HG02981 (cell line): ENCODE measurements at regions not wholly inside any gene's neighbourhood (a gene's known extent, or its start where the extent isn't known, plus 50 kb on each side); places are given as distances from the start of the nearest gene placed in this dataset.

Experiments used
- ATAC-seq: cut with Tn5 transposase; IDR thresholded peaks from one replicate; pipeline ENCODE4 v1.9.1; 2021; ENCODE audit warnings: mild to moderate bottlenecking, moderate library complexity; ENCODE audit not compliant: unreplicated experiment

DNA sequence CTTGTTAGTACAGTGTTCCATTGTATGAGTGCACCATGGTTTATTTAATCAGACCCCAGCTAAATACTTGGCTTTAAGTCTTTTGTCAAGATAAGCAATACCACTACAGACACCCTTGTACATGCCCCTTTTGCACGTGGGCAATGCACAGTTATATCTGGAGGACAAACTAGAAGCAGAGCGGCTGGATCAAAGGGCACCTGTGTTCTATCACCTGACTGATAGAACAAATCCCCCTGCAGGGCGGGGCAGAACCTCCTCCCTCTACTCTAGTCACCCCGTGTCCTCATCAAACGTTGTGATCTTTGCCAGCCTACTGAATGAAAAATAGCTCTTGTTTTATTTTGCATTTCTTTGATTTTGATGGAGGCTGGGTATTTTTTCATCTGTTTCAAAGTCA is 314.9 kb downstream of the TLE3 start:
- ATAC-seq: no peak

DNA sequence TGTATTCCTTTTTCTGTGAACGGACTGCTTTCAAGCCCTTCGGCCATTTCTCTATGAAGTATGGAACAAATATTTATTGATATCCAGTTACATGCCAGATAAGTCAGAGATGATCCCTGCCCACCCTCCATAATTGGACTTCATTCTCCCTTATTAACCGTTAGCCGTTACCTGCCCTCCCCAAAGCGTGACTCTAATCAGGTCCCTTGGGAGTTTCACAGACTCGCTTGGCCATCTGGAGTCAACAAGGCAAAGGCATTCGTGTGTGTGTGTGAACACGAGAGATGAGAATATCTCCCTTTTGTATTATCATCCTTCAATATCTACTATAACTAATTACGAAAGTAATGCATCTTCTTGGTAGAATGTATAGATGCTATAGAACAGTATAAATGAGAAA is 314.5 kb downstream of the TLE3 start:
- ATAC-seq: no peak

GRCh38 chr15:69784798-69785566 is 312.7 kb downstream of the TLE3 start:
- no peak for ATAC-seq

DNA sequence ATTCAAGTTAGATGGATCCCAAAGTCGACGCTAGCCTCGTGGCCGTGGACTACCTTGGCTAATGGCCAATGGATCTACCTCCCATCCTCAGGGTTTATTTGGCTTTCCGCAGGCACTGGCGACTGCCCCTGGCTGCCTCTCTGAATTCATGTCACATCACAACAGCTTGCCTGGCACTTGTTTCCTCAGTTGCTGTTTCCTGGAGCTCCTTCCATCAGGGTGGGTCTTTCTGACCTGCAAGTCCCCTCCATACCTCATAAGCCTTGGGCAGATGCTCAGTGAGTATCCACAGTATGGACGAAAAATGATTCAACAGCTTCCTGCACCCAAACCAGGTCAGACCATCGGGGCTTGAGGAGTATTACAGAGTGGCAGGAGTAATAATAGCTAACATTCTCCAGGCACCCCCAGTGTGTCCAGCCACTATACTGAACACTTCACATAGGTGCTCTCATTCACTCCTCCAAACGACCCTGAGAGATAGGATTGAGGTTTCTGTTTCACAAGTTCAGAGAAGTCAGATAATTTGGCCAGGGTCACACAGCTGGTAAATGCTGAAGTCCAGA is 311.5 kb downstream of the TLE3 start:
- no peak for ATAC-seq

DNA sequence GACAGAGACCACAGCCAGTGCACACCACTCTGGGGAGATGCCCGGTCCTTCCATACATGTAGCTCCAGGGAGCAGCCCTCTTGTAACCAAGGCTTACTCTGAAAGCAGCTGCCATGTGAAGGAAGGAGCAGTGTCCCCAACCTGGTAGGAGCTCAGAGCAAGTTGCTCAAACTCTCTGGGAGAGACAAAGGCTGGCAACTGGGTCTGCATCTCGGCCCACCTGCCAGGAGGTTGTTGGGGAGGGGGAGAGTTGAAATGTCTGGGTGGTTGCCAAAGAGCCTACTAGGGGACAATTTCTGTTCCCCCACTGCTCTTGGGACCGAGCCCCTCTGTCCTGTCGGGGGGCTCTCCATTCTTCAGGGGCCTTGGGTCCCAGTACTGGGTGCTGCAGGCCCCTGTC is 309.9 kb downstream of the TLE3 start:
- no peak for ATAC-seq

DNA sequence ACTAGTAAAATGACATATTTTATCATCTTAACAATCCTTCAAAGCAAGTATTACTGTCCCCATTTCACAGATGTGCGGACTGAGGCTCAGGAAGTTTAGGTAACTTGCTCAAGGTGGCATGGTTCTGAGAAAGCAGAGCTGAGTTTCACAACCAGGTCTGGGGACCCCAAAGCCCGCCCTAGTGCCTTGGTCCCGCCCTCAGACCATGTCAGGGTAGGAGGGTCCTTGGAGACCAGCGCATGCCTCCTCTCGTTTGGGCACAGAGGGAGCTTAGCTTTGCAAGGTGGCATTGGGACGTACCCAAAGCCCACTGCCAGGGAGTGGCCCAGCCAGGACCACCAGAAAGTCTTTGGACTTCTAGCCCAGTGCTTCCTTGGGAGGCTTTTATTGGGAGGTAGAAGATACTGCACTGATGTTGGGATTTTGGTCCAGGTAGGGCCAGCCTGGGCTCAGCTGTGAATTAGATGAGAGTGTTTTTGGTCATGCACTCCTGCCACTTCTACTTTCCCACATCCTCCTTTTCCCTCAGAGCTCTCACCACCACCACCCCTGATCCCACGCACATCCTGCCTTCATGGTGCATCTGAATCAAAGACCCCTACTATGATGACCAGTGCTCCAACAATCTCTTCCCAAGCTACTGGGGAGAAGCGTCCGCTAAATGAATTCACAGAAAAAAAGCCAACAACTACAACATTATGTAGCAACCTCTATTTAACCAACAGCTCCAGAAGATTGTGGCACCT is 307.9 kb downstream of the TLE3 start:
- no peak for ATAC-seq

DNA sequence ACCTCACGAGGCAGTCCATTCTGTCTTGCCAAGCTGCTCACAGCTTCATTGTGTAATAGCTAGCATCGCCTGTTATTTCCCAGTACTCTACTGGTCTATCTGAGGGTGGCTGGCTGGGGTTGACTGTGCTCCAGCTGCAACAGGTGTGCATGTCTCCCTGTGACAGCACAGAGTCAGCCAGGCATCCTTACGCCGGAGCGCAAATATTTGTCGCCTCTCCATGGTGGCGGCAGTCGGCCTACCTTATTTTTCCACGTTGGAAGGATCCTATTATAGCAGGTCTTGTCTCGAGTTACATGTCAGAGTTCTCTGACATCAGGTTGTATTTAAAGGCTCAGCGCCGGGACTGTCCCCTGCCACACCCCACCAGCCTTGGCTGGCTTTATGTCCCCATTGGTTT is 307.1 kb downstream of the TLE3 start:
- no peak for ATAC-seq

- no peak for ATAC-seq
Observed at GRCh38 chr15:69792823-69793222, 304.9 kb downstream of the TLE3 start.

- ATAC-seq: no peak
Observed at GRCh38 chr15:69793431-69793780, 304.3 kb downstream of the TLE3 start.

DNA sequence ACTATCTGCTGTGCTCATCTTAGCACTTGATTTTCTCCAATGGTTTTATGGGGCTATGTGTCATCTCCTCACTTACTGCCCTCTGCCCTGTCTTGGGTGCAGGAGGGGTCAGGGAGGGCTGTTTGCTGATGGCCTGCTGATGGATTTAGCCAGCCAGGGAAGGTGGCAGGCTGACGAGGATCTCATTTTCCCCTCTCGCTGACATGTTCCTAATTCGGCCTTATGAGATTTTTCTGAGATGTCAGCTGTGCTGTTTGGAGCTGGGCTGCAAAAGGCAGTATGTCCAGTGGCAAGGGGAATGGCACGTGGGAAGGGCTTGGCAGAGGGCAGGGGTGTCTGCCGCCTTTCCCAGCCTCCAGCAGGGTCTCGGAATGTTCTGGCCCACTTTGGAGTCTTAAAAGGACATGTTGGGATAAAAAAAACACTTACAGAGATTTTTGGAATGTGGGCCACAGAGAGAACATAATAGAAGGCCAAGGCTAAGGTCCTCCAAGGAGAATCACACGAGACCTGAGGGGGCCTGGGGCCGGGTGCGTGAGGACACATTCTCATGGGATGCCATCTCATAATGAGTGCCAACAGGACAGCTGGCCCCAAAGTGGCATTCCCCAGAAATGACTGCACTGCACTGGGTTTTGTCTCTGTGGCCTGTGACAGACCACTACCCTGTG is 303.8 kb downstream of the TLE3 start:
- ATAC-seq: no peak

- no peak for ATAC-seq
Observed at GRCh38 chr15:69794645-69795469, 302.9 kb downstream of the TLE3 start.

DNA sequence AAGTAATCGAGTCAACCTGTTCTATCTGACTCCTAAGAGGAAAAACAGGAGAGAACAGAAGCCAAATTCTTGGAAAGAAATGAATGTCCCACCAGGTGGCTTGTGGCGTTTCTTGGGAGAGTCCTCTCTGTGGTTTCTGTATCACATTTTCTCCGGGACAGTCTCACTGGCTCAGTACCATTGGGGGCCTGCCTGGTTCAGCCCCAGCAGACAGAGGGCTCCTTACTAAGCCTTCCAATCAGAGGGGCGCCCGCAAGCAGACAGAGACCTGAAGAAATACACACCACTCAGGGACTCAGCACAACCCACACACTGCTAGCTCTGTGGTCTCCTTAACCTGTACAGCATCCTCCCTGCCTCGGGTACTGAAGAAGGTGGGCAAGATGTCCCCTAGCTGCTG is 302.1 kb downstream of the TLE3 start:
- no peak for ATAC-seq

GRCh38 chr15:69797051-69797595 is 300.6 kb downstream of the TLE3 start:
- ATAC-seq: no peak

DNA sequence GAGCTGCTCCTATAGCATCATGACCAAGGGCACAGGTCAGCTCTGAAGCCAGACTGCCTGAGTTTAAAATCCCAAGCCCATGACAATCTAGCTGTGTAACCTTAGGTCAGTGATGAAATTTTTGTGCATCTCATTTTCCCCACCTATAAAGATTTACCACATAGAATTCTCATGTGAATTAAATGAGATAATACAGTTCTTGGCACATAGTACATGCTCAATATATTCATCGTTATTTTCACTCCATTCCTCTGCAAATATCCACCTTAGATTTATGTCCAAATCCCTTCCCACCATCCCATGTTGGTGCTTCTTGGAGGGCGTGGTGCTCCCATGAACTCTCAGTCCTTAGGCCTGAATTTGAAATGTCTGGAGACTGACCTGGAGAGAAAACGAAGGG is 300.1 kb downstream of the TLE3 start:
- no peak for ATAC-seq

DNA sequence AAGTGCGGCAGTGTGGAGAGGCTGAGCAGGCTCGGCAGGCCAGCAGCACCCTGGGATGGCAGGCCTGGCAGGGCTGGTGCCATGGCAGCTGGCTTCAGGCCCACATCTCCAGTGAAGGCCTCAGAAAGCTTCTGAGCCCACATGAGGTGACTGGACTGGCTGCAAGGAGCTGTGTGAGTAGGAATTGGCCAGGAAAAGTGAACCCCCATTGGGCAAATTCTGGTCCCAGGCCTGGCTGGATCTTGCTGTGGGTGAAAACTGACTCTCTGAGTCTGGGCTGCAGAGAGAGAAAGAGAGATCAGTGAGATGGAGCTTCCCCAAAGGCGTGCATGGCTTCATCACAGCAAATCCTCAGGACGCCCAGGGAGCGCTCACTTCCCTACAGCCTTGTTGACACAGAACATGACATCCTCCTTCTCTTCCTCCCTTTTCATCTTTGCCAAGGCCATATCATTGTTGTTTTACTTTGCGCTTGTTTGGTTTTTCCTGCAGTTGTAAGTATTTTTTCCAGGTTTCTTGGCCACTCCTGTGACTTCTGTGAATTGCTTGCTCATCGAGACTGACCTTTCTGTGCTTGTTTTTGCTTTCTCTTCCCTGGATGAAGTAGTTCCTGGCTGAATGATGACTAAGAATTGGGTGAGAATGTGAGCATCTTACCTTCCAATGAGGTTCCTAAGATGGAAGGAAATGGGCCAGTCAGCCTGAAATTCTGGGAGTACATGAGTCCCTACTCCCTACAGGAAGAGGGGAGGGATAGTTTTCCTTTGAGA is 299.1 kb downstream of the TLE3 start:
- ATAC-seq: no peak

DNA sequence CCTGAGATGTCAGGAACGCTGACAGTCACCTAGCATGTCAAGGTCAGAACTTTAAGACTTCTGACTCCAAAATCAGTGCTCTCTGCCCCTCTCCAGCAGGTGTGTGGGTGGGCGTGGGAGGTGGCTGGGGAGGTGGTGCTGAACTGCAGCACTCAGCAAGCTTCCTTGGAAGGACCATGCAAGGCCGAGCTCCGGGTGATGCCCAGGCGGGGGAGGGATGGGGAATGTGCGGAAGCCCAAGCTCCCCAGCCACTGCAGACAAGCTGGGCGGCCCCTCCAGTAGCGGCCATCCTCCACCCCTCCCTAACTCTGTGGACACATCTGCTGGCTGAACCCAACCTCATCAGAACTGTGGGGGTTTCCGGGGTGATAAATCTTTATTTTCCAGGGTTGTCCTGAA is 296.6 kb downstream of the TLE3 start:
- ATAC-seq: no peak

- no peak for ATAC-seq
Observed at GRCh38 chr15:69802432-69802831, 295.3 kb downstream of the TLE3 start.

DNA sequence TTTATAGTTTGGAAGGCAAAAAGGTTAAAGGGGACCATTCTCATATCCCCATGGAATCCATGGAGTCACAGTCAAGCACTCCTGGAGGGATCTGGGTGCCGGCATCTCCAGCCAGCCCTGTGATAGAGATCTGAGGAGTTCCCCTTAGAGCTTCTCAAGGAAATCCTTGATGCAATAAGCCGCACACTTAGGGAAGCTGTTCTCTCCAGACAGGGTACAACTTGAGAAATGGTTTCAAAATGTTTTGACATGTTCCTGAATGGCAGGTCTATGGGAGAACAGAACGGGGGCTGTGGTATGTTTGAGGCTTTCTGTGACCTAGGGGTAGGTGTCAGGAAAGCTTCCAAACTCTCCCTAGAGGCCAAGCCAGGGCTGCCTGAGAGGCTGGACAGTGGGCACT is 292.9 kb downstream of the TLE3 start:
- no peak for ATAC-seq

DNA sequence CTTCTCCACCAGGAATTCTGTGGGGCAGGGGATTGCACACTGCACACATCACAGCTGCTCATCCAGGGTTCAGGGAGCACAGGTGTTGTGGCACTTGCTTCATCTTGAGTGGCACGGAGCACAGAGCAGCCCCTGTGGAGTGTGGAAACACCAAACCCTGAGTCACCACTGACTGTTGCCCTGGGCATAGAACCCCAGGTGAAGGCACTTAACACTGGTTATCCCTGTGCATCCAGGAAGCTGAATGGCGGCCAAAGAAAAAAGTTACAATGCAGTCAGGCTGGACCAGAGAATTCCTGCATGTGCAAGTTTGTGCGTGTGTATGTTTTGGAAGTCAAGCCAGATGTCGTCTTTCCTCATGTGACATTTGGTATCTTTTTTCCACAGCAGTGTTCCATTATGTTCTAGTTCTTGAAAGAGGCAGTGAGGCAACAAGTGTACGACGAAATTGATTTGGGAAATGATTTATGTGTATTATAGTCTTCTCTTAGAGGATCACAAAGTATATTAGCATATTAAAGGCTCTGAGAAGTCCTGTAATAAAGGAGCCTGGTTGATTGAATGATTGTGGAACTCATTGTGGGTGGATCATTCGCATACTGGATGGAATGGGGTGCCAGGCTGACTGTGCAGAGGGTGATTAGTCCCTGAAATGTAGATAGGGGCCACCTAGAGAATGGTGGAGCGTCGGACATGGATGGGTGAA is 292.3 kb downstream of the TLE3 start:
- ATAC-seq: no peak
